C4-2B (cell line): ENCODE measurements at regions not wholly inside any gene's neighbourhood (a gene's known extent, or its start where the extent isn't known, plus 50 kb on each side); places are given as distances from the start of the nearest gene placed in this dataset.

Source experiments
- ZFX ChIP-seq: fragments of 450-650 bp; IDR thresholded peaks from 2 replicates; pipeline ENCODE4 v1.6.1; 2017
- TF ChIP-seq, protein P1 (sequence below): fragments of 450-650 bp; conservative IDR thresholded peaks from 2 replicates; pipeline ENCODE4 v1.5.1; 2017; ENCODE audit warnings: mild to moderate bottlenecking

DNA sequence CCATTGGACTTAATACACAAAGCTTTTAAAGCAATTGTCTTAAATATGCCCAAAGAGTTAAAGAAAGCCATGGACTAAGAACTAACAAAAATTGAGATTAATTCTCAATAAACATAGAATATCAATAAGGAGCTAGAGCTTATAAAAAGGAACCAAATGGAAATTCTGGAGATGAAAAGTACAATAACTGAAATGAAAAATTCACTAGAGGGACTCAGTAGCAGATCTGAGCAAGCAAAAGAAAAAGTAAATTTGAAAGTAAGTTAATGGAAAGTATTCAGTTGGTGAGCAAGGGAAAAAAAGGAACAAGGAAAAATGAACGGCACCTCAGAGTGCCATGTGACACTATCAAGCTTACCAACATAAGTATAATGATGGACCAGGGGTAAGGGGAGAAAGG lies 209.8 kb downstream of the FZD1 start:
- TF ChIP-seq, protein P1, sequence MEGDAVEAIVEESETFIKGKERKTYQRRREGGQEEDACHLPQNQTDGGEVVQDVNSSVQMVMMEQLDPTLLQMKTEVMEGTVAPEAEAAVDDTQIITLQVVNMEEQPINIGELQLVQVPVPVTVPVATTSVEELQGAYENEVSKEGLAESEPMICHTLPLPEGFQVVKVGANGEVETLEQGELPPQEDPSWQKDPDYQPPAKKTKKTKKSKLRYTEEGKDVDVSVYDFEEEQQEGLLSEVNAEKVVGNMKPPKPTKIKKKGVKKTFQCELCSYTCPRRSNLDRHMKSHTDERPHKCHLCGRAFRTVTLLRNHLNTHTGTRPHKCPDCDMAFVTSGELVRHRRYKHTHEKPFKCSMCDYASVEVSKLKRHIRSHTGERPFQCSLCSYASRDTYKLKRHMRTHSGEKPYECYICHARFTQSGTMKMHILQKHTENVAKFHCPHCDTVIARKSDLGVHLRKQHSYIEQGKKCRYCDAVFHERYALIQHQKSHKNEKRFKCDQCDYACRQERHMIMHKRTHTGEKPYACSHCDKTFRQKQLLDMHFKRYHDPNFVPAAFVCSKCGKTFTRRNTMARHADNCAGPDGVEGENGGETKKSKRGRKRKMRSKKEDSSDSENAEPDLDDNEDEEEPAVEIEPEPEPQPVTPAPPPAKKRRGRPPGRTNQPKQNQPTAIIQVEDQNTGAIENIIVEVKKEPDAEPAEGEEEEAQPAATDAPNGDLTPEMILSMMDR: no peak
- TF ChIP-seq ZFX: no peak
